ENCODE measurements at regions not wholly inside any gene's neighbourhood (a gene's known extent, or its start where the extent isn't known, plus 50 kb on each side); places are given as distances from the start of the nearest gene placed in this dataset.

GRCh38 chr7:79874797-79875196 is 259.8 kb upstream of the GNAI1 start:
- Mint-ChIP-seq H3K36me3 (ENCODE audit: low read depth) (no peaks in the 10 kb centered on the region), H3K9me3 (peaks cover 2% of the 10 kb centered on the region), H3K4me1 (ENCODE audit: low read depth) (no peaks in the 10 kb centered on the region), H3K4me3 (no peak overlapping the region), H3K27ac (no peak overlapping the region), H3K27me3 (no peaks in the 10 kb centered on the region)
- H3K4me3 ChIP-seq (ENCODE audit: low read length) = no peak overlapping the region
- ChIA-PET CTCF (no interaction called here), POLR2A (no interaction called here)
- peaks cover 4% of the 10 kb centered on the region in 2 experiments for H3K9me3 ChIP-seq (ENCODE audit: control insufficient read depth in 1 of 2, insufficient read depth in 1 of 2, low read length in 2 of 2)
- H3K36me3 ChIP-seq (ENCODE audit: insufficient read depth, low read length) = no peaks in the 10 kb centered on the region
- ATAC-seq (ENCODE audit: poor library complexity) = no peak
- H3K27ac ChIP-seq (ENCODE audit: low read depth in 1 of 2, low read length in 2 of 2) = no peak overlapping the region
- H3K27me3 ChIP-seq (ENCODE audit: control insufficient read depth in 1 of 2, insufficient read depth in 2 of 2, low read length in 2 of 2) = no peaks in the 10 kb centered on the region
- no peak for DNase-seq
- no peaks in the 10 kb centered on the region for H3K4me1 ChIP-seq (ENCODE audit: insufficient read depth, low read length)
- TF ChIP-seq CTCF (IDR thresholded peaks at IDR 0.05) = no peak
- intact Hi-C loops (cut with DNase I, micrococcal nuclease) = loop anchor here in 1 of 2 experiments (10.0 kb wide), 1 partner anchor 60 kb away; no protein-coding TSS in a partner anchor

- DNase-seq = no peak
- no peaks in the 10 kb centered on the region for H3K36me3 Mint-ChIP-seq (ENCODE audit: low read depth)
- Histone ChIP-seq H3K4me1 (ENCODE audit: insufficient read depth, low read length) (no peaks in the 10 kb centered on the region), H3K27me3 (ENCODE audit: control insufficient read depth in 1 of 2, insufficient read depth in 2 of 2, low read length in 2 of 2) (no peaks in the 10 kb centered on the region), H3K27ac (ENCODE audit: low read depth in 1 of 2, low read length in 2 of 2) (no peak overlapping the region), H3K36me3 (ENCODE audit: insufficient read depth, low read length) (no peaks in the 10 kb centered on the region), H3K9me3 (ENCODE audit: control insufficient read depth in 1 of 2, insufficient read depth in 1 of 2, low read length in 2 of 2) (peaks cover 4% of the 10 kb centered on the region in 2 experiments), H3K4me3 (ENCODE audit: low read length) (no peak overlapping the region)
- H3K4me1 Mint-ChIP-seq (ENCODE audit: low read depth) = no peaks in the 10 kb centered on the region
- no peaks in the 10 kb centered on the region for H3K27me3 Mint-ChIP-seq
- intact Hi-C loops (cut with DNase I, micrococcal nuclease) = loop anchor here in 1 of 2 experiments (10.0 kb wide), 1 partner anchor 63 kb away; no protein-coding TSS in a partner anchor
- H3K27ac Mint-ChIP-seq = no peak overlapping the region
- CTCF ChIA-PET = no interaction called here
- peaks cover 2% of the 10 kb centered on the region for H3K9me3 Mint-ChIP-seq
- no peak for TF ChIP-seq CTCF (IDR thresholded peaks at IDR 0.05)
- POLR2A ChIA-PET = no interaction called here
- no peak for ATAC-seq (ENCODE audit: poor library complexity)
- H3K4me3 Mint-ChIP-seq = no peak overlapping the region
Measured at GRCh38 chr7:79872176-79872575, 262.5 kb upstream of the GNAI1 start.

- no peak overlapping the region for H3K27ac Mint-ChIP-seq
- H3K4me1 ChIP-seq (ENCODE audit: insufficient read depth, low read length) = no peaks in the 10 kb centered on the region
- no peak overlapping the region for H3K4me3 Mint-ChIP-seq
- no peaks in the 10 kb centered on the region for H3K36me3 Mint-ChIP-seq (ENCODE audit: low read depth)
- no peak for DNase-seq
- H3K9me3 Mint-ChIP-seq = no peaks in the 10 kb centered on the region
- H3K9me3 ChIP-seq (ENCODE audit: control insufficient read depth in 1 of 2, insufficient read depth in 1 of 2, low read length in 2 of 2) = peaks cover 0 to 3% of the 10 kb centered on the region in 2 experiments
- POLR2A ChIA-PET = no interaction called here
- intact Hi-C loops (cut with DNase I, micrococcal nuclease) = no loop called here
- CTCF ChIA-PET = no interaction called here
- H3K4me3 ChIP-seq (ENCODE audit: low read length) = no peak overlapping the region
- TF ChIP-seq CTCF (IDR thresholded peaks at IDR 0.05) = no peak
- no peak overlapping the region for H3K27ac ChIP-seq (ENCODE audit: low read depth in 1 of 2, low read length in 2 of 2)
- H3K27me3 Mint-ChIP-seq = no peaks in the 10 kb centered on the region
- no peaks in the 10 kb centered on the region for H3K4me1 Mint-ChIP-seq (ENCODE audit: low read depth)
- ATAC-seq (ENCODE audit: poor library complexity) = no peak
- H3K36me3 ChIP-seq (ENCODE audit: insufficient read depth, low read length) = no peaks in the 10 kb centered on the region
- no peaks in the 10 kb centered on the region for H3K27me3 ChIP-seq (ENCODE audit: control insufficient read depth in 1 of 2, insufficient read depth in 2 of 2, low read length in 2 of 2)
Measured at GRCh38 chr7:79868010-79868409, 266.6 kb upstream of the GNAI1 start.

All from CD4-positive, alpha-beta T cell (primary cell).